Umbilical cord (tissue), 1 donor: ENCODE measurements at regions not wholly inside any gene's neighbourhood (a gene's known extent, or its start where the extent isn't known, plus 50 kb on each side); places are given as distances from the start of the nearest gene placed in this dataset.
"Not testable (repeated sequence)": the region's sequence is repeated elsewhere in the genome, so short reads cannot be mapped to it uniquely, and the experiment has no call there.

Source experiments
- DNase-seq: peaks from one replicate; pipeline ENCODE4 v3.0.0-alpha.2; 2015; ENCODE audit warnings: low spot score

DNA sequence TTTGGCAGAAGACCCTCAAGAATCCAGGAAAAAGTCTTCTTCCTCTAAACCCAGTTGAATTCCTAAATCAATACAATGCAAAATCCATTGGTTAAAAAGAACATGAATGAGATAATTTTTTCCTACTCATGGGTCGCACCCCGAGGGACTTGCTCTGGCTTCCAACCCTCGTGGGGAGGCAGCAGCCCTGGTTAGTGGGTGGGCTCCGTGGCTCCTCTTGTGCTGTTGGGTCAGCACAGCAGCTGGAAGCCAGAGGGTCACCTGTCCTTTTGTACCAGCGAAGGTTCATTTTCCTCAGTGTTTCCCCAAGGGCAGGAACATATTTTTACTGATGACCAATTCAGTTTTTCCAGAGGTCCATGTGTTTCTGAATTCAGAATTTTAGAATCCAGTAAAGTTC lies 120.6 kb upstream of the S1PR3 start:
- no peak for DNase-seq

DNA sequence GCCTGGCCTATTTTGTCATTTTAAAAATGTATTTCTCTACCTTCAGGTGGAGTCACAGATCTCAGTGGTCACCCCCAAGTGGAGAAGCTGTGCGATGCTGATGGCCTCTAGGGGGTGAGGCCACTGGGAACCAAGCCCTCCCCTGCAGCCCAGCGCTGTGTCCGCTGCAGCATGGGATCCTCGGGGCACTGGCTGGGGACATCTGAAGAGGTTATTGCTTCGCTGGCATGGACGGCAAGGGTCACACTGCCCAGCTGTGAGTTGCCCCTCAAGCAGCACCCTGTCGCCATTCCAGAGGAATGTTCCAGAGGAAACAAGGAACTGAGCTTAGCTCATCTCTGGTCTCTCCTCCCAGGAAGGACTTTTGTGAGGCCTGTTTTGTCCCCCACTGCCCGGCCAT lies 119.6 kb upstream of the S1PR3 start:
- DNase-seq = no peak

DNA sequence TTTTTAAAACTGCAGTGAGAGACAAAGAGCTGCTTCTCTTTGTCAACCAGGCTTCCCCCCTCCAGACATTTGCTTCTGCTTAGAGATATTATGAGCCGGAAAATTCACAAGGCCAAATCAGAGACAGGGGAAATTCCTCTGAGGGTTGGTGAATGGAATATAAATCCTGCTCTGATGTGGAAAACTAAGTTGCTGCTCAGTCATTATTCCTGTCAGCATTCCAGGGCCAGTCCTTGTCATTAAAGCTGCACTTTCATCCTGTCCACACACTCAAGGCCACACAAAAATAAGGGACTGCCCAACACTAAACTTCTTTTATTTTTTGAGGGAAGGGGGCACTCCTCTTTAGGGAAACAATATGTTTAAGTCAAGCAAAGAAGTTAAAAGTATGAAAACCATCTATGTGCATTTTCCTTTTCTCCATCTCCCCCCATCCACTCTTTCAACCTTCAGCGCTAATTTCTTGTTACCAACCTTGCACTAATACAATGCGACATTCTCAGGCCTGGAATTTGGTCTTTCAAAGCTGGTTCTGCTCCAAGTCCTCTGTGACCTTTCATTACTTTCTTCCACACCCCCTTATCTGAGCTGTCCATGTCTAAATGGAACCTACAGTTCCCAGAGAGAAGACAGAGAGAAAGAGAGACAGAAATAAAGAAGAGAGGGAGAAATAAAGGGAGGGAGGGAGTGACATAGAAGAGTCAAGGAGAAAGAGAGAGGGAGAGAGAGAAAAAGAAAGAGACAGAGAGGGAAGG lies 118.9 kb upstream of the S1PR3 start:
- peak; percentile 37 for DNase-seq

DNA sequence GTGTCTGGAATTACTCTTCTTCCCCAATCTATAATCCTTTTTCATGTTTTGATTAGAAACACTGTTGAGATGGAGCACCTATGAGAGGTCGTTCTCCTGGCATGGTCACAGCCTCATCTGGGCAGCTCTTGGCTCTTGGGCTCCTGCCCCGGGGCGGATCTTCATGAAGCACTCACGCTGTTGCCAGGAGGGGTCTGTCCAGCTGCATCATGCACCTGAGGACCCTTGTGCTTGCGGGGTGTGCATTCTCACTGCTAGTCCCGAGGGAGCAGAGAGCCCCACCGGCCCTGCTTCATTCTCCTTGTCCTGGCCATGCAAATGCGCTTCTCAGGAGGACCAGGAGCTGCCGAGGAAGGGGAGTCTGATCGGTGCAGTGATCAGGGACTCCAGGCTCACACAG lies 117.6 kb upstream of the S1PR3 start:
- no peak for DNase-seq

DNA sequence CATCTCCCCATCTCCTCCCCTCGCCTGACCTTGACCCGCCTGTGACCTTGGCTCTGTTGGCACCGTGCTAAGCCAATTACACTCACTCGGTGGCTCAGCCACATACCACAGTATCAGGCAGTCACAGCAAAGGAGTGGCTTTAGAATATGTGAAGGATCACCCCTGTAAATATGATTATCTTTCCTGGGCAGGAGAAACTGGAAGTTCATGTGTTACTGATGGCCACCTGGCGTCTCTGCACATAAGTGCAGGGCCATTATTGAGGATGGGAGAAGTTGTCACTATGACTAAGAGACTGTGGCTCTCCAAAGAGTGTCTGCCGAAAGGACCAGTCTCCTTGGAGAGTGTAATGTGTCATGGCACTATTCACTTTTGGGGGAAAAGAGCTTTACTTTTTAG lies 116.9 kb upstream of the S1PR3 start:
- DNase-seq = no peak

DNA sequence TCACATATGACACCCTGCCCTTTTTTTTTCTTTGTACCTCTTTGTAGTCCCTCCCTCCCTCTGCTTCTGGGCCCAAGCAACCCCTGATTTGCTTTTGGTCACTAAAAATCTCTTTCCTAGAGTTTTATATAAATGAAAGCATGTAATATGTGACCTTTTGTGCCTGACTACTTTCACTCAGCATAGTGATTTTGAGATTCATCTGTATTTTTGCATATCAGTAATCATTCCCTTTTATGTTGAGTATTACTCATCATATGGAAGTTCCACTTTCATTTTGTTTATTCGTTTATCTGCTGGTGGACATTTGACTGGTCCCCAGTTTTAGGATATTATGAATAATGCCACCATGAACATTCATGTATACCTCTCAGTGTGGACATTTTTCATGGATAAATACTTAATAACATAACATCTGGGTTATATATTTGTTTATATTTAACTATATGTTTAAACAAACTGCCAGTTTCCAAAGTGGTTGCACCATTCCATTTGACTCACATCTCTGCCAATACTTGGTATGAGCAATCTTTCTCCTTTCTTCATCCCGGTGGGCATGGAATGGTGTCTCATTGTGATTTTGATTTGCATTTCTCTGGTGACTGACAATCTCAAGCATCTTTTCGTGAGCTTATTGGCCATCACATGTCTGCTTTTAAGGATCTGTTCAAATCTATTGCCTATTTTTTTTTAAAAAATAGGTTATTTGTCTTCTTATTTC lies 115.7 kb upstream of the S1PR3 start:
- no peak for DNase-seq

DNA sequence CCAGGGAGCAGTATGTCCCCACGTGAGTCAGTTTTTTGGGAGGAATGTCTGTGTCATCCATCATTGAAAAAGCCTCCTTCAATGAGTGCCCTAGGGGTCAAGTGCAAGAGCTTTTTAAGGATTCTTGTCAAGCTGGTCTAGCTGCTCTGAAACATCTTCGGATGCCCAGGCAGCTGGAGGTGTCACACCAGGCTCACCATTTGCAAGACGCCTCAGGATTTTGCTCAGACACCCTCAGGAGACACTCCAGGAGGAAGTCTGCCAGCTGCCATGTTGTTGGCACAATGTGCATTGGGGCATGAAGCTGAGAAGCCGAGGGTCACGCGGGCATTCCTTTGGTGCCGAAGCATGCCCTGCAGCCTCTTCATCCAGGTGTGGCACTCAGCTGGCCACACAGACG lies 111.1 kb upstream of the S1PR3 start:
- DNase-seq = no peak

DNA sequence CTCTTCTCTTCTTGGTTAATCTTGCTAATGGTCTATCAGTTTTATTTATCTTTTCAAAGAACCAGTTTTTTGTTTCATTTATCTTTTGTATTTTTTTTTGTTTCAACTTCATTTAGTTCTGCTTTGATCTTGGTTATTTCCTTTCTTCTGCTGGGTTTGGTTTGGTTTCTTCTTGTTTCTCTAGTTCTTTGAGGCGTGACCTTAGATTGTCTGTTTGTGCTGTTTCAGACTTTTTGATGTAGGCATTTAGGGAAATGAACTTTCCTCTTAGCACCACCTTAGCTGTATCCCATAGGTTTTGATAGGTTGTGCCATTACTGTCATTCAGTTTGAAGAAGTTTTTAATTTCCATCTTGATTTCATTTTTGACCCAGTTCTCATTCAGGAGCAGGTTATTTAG lies 107.0 kb upstream of the S1PR3 start:
- not testable (repeated sequence) for DNase-seq

DNA sequence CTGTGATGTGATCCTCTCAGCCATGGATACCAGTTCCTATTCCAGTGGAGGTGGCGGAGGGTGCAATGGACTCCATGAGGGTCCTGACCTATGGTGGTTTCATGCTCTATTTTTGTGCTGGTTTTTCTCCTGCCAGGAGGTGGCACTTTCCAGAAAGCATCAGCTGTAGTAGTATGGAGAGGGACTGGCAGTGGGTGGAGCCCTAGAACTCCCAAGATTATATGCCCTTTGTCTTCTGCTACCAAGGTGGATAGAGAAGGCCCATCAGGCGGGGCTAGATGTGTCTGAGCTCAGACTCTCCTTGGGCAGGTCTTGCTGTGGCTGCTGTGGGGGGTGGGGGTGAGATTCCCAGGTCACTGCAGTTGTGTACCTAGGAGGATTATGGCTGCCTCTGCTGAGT lies 104.5 kb upstream of the S1PR3 start:
- not testable (repeated sequence) for DNase-seq

DNA sequence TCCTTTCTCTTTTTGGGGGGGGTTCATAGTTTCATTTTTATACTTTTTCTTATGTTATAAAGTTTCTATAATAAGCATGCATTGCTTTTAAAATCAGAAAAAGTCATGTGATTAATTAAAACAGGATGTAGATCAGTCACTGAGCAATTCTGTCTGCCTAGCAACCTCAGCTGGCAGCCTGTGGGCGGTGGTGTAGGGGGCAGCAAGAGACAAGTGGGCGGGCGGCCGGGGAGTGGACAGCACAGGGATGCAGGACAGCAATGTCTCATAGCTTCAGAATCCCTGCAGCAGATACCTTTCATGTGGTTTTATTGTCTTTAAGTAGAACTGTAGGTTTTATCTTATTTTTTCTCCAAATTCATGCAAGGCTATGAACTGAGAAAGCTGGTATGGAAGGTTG lies 101.9 kb upstream of the S1PR3 start:
- no peak for DNase-seq

DNA sequence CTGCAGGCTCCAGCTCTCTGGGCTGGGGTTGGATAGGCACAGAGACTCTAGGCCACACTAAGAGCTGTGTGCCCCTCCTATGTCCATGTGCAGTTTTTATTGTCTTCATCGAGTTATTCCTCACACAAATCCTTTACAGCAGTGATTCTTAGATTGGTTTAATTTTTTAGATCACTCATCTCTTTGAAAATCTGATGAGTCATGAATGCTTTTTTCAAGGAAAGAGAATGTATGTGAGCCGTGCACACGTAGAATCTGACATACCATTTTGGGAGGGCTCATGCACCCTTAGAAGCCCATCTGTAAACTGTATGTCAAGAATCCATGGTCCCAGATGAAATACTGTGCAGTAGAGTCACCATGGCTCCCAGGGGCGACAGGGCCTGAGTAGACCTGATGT lies 100.7 kb upstream of the S1PR3 start:
- no peak for DNase-seq

DNA sequence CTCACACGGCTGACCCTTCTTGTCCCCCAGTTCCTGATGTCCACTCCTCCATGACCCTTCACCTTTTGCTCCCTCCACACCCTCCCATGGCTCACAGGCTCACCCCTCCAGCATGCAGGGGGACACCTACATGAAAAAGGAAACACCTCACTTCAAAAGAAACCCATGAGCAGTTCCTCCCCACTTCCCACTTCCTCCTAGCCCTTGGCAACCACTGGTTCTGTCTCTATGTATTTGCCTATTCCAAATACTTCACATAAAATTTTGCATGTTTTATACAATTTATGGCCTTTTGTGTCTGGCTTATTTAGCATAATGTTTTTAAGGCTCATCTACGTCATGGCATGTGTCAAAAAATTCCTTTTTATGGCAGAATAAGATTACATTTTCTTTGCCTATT lies 100.2 kb upstream of the S1PR3 start:
- DNase-seq = no peak

DNA sequence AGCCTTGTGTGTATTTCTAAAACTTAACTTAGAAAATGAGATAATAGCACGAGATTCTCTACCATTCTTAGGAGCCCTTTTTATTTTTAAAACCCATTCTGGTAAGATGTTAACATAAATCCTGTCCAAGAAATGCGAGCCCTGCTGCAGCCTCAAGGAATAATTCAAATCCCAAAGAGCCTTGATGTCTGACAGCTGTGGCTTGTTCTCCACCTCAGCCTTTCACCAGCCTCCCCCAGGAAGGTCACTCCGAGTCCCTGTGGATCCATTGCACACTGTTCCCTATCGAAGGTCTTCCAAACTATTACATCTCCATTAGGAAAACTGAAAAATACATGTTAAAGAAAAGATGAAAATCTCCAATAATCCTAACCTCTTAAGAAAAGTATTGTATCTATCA lies 98.5 kb upstream of the S1PR3 start:
- no peak for DNase-seq

DNA sequence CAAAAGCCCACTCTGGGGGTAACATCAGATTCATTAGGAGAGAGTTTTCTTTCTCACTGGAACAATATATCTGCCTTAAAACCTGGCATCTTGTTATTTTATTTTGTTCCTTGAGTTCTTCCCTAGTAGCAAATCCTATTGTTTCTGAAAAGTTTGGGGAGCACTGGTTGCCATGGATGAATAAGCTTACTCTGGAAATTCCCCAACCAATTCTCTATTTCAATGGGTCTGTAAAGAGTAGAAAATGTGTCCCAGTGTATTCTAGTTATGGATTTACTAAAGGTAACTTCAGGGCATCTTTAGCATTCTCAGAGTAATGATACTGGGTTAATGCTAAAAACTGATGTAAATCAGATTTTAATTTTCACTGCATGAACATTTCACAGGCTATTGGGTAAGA lies 94.2 kb upstream of the S1PR3 start:
- no peak for DNase-seq

DNA sequence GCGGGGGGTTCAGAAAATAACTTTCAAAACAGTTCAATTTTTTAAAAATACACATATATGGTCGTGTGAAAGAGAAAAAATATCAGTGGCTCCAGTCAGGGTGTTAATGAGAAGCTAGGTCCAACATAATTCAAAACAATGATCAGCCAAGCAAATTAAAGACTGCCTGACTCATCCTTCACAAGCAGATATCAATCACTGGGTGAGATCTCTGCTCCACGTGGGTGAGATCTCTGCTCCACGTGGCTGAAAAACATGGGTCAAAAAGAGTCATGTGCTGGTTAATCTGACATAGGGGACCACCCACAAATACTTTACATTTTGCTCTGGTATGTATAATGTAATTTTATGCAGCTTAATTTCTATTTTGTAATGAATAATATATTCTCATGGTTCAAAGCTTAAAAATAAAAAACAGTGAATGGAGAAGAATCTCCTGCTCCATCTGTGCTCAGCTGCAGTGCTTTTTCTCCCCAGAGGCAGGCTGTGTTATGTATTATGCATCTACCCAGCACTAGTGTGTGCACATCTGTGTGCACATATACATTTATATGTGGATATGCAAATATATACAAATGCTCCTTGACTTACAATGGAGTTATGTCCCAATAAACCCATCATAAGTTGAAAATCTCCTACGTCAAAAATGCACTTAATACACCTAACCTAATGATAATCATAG lies 93.1 kb upstream of the S1PR3 start:
- no peak for DNase-seq

DNA sequence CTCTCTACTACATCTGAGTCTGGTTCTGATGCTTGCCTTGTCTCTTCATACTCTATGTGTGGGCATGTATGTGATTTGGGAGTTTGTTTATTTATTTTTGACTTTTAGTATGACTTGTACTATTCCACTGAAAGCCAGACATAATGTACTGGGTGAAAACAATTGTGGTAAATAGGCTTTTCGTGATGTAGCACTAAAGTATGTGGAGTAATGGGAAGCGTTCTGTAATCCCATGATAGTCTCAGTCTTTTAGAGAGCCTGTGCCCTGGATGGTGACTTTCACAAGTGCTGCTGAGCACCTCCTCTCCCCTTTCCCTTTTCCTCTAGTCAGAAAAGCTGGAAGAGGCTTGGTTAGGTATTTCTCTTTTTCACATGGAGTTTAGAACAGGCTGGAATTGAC lies 85.8 kb upstream of the S1PR3 start:
- DNase-seq = no peak

DNA sequence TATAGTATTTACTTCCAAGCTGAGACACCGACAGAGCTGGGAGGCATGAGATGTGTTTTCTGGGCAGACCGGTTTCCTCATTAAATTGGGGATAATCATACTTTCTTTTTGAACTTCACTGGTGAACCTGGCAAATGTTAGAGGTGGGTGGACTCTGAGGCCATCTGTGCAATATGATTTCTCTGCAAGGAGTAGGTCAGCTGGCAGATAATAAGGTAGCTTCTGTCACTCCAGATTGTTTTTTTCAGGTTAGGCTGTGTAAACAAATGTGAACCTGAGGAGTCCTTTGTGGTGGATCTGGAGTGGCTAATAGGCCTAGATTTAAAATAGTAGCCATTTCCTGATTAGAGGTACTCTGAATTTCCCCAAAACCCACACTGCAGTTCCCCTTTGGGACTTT lies 75.4 kb upstream of the S1PR3 start:
- DNase-seq = peak; percentile 18

DNA sequence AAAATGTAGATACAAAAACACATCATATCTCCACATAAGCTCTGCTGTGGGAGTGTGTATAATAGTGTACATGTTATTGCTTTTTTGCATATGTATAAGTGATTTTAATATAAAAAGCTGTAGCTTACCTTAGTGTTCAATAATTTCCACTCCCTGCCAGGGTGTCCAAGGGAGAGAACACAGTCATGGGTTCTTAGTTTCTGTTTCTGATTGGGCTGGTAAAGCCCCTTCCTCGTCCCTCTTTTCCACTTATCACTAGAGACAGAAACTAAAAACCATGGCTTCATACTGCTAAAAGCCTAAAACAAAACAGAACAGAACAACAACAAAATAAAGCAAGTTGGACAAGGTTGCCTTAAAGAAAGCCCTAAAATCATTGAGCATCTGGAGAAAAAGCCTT lies 74.4 kb upstream of the S1PR3 start:
- DNase-seq = no peak

DNA sequence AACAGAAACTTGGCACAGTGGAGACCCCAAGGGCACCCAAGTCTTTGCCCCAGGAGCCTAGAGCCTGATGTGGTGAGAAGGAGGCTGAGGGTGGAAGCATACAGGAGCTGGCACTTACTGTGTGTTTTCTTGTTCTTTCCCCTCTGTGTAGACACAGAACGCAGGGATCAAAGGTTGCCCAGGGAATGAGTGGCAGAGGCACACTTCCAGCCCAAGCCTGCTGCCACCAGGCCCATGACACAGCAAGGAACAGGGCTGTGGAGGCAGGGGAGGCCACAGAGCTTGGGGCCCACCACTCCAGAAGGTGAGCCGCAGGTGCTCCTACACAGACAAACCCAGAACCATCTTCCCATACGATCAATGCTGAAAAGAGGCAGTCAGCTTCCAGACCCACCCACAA lies 73.9 kb upstream of the S1PR3 start:
- DNase-seq = no peak

DNA sequence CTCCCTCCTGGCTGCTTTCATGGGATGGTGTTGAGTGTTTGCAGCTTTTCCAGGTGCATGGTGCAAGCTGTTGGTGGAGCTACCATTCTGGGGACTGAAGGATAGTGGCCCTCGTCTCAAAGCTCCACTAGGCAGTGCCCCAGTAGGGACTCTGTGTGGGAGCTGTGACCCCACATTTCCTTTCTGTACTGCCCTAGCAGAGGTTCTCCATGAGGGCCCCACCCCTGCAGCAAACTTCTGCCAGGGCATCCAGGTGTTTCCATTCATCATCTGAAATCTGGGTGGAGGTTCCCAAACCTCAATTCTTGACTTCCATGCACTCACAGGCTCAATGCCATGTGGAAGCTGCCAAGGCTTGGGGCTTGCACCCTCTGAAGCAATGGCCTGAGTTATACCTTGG lies 72.7 kb upstream of the S1PR3 start:
- not testable (repeated sequence) for DNase-seq

DNA sequence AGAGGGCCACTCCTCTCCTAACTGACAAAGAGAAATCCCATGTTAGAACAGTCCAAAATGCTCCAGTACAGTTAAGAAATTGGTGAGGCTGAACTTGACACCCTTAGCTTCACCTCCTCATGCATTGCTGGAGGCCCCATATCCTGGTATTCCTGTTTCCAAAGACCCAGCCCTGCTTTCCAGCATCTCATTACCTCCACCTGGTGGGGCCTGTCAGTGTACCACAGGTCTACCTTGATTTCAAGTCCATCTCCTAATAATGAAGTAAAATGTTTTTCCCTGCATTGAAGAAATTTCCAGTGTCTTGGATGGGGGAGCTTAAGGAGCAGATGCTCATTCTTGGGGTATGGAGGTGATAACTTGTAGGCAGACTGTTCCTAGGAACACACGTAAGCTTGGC lies 70.6 kb upstream of the S1PR3 start:
- no peak for DNase-seq

DNA sequence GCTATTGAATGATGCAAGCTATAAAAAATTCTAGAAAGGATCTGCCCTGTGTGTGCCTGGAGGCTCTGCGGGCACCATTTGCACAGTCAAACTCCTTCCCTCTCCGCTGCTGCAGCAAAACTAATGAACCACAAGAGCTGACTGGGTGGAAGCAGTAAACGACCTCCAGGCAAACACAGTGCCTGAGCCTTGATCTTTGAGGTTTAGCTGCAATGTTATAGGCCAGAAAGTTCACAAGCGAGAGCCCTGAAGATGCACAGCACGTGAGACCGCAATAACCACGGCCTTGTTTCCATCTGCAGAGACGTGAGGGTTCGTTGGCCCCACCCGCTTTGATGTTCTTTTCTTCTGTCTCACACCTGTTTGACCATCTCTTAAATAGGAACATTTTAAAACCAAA lies 69.2 kb upstream of the S1PR3 start:
- no peak for DNase-seq

DNA sequence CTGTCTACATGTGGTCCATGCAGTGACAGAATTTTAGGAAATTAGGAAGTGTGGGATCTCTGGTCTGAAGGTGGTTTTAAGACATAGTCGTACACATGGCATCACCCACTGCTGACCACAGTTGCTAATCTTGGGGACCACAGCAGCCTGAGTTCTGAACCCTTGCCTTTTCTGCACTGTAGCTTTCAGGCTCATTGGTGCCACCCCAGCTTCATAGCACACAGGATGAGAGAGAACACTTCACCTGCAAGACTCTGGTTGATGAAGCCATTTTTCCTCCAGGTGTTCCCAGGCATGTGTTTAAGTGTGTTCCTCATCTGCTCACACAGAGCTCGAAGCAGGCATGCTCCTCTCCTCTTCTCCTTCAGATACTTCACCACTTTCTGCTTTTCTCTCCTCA lies 68.2 kb upstream of the S1PR3 start:
- DNase-seq = no peak
